ENCODE measurements at regions not wholly inside any gene's neighbourhood (a gene's known extent, or its start where the extent isn't known, plus 50 kb on each side); places are given as distances from the start of the nearest gene placed in this dataset.
"Not testable (repeated sequence)": the region's sequence is repeated elsewhere in the genome, so short reads cannot be mapped to it uniquely, and the experiment has no call there.

DNA sequence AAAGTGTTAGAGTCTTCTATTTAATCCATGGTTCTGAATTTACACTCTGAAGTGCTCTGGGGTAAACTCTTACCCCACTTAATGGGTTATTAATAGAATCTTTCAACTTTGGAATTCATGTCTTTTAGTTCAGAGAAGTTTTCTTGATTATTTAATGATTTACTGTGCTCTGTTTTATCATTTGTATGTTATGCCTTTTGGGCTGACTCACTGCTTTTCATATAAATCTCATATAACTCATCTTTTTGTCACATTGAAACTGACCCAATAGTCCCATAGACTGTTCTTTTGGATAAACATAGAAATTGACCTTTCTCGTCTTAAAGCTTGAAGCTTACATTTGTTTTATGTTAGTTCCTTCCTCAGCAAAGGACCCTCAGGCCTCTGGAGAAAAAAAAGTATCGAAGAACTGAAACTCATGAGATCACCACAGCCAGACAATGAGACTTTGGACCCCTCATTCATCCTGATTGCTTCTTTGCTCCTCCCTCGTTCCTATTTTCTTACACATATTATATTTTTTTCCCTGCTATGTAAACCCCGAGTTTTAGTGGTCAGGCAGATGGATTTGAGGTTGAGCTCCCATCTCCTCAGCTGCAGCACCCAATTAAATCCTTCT is 229.1 kb upstream of the CBLB start:
- intact Hi-C loops (cut with micrococcal nuclease), result no loop called here

GRCh38 chr3:106103383-106103782 is 234.6 kb upstream of the CBLB start:
- intact Hi-C loops (cut with micrococcal nuclease), result no loop called here

More for the DNA sequence above, 229.1 kb upstream of the CBLB start:
- Histone ChIP-seq H3K27me3 (ENCODE audit: low read depth) (no peaks in the 10 kb centered on the region), H3K27ac (replicated peaks) (no peak overlapping the region), H3K4me1 (no peaks in the 10 kb centered on the region), H3K4me3 (no peak overlapping the region), H3K36me3 (no peaks in the 10 kb centered on the region), H3K9me3 (replicated peaks) (peaks cover 37% of the 10 kb centered on the region)
- no peak for DNase-seq
- TF ChIP-seq CTCF (IDR thresholded peaks at IDR 0.05; ENCODE audit: borderline replicate concordance), result no peak

DNA sequence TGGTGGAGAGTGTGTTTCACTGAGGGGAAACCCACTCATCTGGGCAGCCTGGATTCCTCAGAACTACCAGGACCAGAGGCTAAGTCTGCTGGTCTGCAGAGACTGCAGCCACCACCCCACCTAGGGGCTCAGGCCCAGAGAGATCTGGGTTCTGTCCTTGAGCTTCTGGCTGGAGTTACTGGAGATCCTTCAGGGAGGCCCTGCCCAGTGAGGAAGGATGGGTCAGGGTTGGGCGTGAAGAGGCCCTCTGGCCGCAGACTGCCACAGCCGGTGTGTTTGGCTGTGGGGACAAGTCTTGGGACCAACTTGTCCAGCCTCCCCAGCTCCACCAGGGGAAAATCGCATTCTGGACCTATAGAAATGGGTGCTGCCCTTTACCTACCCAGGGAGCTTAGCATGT is 235.3 kb upstream of the CBLB start:
- Histone ChIP-seq H3K27ac (replicated peaks) (no peak overlapping the region), H3K4me1 (no peaks in the 10 kb centered on the region), H3K4me3 (no peak overlapping the region), H3K9me3 (replicated peaks) (peaks cover 40% of the 10 kb centered on the region), H3K36me3 (no peaks in the 10 kb centered on the region), H3K27me3 (ENCODE audit: low read depth) (no peaks in the 10 kb centered on the region)
- intact Hi-C loops (cut with micrococcal nuclease), result no loop called here
- no peak for TF ChIP-seq CTCF (IDR thresholded peaks at IDR 0.05; ENCODE audit: borderline replicate concordance)
- no peak for DNase-seq

More at GRCh38 chr3:106103383-106103782, 234.6 kb upstream of the CBLB start:
- Histone ChIP-seq H3K4me3 (no peak overlapping the region), H3K36me3 (no peaks in the 10 kb centered on the region), H3K4me1 (no peaks in the 10 kb centered on the region), H3K27ac (replicated peaks) (no peak overlapping the region), H3K9me3 (replicated peaks) (peaks cover 44% of the 10 kb centered on the region), H3K27me3 (ENCODE audit: low read depth) (no peaks in the 10 kb centered on the region)
- no peak for DNase-seq
- TF ChIP-seq CTCF (IDR thresholded peaks at IDR 0.05; ENCODE audit: borderline replicate concordance), result no peak

DNA sequence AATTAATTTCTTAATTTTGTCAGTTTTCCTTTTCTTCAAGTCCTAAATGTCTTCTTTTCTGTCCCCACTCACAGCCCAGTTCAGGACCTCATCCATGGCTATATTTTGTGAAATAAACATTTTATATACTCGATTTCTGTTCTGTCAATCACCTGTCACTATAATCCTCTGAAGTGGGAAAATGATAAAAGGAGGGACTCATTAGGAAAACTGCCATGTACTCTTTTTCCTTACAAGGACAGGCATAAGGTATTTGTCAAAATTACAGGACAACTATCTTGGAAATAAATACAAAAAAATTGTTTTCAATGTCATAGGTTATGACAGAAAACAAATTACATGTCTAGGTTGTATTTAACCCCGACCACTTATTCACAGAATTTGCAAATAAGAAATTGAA is 240.1 kb upstream of the CBLB start:
- Histone ChIP-seq H3K4me1 (no peaks in the 10 kb centered on the region), H3K27me3 (ENCODE audit: low read depth) (no peaks in the 10 kb centered on the region), H3K27ac (replicated peaks) (no peak overlapping the region), H3K9me3 (replicated peaks) (no peaks in the 10 kb centered on the region), H3K4me3 (no peak overlapping the region), H3K36me3 (no peaks in the 10 kb centered on the region)
- intact Hi-C loops (cut with micrococcal nuclease), result no loop called here
- TF ChIP-seq CTCF (IDR thresholded peaks at IDR 0.05; ENCODE audit: borderline replicate concordance), result no peak
- no peak for DNase-seq

GRCh38 chr3:106112561-106112960 is 243.7 kb upstream of the CBLB start:
- DNase-seq; intact Hi-C loops (cut with micrococcal nuclease); H3K9me3 ChIP-seq (replicated peaks); H3K27me3 ChIP-seq (ENCODE audit: low read depth); H3K4me1 ChIP-seq; H3K4me3 ChIP-seq; H3K27ac ChIP-seq (replicated peaks); H3K36me3 ChIP-seq: not testable (repeated sequence)

GRCh38 chr3:106113747-106114146 is 244.9 kb upstream of the CBLB start:
- Histone ChIP-seq H3K27me3 (ENCODE audit: low read depth) (no peaks in the 10 kb centered on the region), H3K36me3 (no peaks in the 10 kb centered on the region), H3K27ac (replicated peaks) (no peak overlapping the region), H3K4me1 (no peaks in the 10 kb centered on the region), H3K9me3 (replicated peaks) (no peaks in the 10 kb centered on the region), H3K4me3 (no peak overlapping the region)
- intact Hi-C loops (cut with micrococcal nuclease), result no loop called here
- DNase-seq, result no peak
- TF ChIP-seq CTCF (IDR thresholded peaks at IDR 0.05; ENCODE audit: borderline replicate concordance), result no peak
